NCI-H510A treated with DMSO at 0.1 percent for 48 hours (cell line): ENCODE measurements at regions not wholly inside any gene's neighbourhood (a gene's known extent, or its start where the extent isn't known, plus 50 kb on each side); places are given as distances from the start of the nearest gene placed in this dataset.

ENCODE experiments used
- DNase-seq: peaks from one replicate; lab custom pipeline; 2025; lab: John Stamatoyannopoulos, UW

DNA sequence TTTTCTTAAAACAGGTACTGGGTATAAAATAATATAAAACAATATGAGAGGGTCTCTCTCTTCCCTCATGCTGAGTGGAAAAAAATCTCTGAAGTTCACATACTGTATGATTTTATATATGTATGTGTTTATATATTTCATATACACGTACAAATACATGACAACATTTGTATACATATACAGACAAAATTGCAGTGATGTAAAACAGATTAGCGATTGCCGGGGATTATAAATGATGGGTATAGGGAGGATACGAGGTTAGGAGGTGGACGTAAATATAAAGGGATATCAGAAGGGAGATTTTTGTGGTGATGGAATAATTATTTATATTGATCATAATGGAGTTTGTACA is 194.8 kb upstream of the PRSS16 start:
- no peak for DNase-seq

DNA sequence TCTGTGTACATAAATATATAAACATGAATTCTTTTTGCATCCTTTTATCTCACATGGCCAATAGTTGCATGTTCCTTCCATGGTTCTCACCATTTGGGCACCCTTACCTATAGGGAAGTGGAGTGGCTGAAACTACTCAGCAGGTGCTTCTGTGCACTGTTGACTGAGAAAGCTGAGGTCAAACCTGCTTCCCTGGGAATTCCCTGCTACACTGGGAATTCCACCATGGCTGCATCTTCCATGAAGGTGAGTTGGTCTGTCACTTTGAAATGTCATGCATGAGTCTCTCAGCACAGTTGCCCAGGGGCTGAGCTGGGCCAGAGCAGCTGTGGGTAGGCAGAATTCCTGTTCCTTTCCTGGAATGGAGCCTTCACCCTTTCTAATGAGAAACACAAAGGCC is 193.8 kb upstream of the PRSS16 start:
- peak; percentile 27 for DNase-seq

DNA sequence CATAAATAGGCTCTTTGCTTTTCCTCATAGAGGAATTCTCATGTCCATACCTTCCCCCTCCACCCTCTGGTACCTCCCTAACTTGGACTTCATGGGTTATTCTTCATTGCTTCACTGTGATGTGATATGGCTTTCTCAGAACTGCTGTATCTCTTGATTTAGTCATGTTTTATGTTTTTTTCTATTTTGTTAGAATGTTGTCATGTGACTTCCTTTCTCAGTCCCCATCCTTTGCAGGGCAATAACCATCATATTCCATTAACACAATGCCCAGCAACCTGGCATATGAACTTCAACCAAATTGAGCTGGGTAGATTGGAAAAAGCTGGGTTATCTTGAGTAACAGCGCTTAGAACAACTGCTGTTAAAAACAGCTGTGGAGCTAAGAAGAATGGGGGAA is 190.9 kb upstream of the PRSS16 start:
- no peak for DNase-seq

DNA sequence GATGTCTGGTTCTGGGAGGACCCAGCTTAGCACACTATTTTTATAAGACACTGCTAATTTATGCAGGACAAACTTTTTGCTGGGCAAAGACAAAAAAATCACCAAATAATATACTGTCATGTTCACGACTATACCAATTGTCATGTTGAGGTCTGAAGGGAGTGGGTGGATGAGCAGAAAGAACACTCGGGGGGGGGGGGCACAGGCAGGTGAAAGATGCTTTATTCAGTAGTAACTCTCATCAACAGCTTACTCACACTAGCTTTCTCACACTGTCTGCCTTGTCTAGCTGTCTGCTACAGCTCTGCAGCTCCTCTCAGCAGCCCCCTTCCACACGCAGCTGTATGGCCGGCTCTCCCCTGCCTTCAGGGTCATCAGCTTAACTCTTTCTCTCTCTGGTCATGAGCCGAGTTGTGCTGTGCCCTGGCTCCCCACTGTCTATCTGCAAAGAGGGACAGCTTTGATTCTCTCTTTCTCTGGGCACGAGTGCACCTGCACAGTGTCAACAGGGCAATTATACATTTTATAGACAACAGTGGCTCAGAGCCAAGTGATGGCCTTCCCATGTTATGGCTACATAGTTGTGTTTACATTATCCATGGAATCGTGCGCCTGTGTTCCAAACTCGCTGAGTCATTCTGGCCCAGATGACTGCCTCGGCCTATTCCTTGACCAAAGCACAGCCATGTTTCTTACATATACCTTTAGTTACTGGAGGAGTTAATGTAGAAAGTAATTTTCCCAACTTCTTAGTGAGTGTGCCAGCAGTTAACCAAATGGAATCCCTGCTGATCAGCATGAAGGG is 187.7 kb upstream of the PRSS16 start:
- DNase-seq = peak; percentile 97

DNA sequence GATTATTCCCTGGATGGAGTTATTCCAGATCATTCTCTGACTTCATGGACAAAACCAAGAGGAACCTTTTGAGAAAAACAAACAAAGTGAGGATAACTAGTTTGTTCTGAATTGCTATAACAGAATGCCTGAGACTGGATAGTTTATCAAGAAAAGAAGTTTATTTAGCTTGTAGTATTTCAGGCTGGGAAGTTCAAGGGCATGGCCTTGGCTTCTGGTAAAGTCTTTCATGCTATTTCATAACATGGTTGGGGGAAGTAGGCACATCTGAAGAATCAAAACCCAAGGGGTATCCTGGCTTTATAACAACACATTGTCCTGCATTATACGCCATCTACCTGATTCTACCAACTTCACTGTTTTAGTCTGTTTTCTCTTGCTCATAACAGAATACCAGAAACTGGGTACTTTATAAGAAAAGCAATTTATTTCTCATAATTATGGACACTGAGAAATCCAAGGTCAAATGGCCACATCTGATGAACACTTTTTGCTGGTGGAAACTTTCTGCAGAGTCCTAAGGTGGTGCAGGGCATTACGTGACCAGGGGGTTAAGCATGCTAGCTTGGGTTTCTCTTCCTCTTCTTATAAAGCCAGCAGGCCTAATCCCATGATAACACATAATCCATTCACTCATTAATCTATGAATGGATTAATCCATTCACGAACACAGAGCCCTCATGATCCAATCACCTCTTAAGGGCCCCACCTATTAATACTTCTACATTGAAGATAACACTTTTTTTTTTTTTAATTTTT is 186.1 kb upstream of the PRSS16 start:
- DNase-seq = no peak

DNA sequence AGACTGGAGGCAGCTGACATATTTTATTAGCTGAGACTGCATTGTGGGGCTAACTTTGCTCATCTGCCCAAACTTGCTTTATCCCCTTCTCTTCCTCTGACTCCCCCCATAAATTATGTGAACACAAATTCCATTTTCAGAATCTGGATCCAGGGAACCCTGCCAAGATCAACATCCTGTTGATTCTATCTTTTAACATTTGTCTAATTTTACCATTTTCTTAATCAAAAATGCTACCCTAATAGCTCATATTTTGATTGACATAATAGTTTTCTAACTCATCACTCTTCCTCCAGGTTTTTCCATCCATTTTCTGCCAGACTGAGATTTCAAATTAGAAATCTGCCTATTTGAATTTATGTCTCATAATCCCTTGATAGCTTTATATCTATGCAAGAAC is 184.7 kb upstream of the PRSS16 start:
- DNase-seq = no peak

DNA sequence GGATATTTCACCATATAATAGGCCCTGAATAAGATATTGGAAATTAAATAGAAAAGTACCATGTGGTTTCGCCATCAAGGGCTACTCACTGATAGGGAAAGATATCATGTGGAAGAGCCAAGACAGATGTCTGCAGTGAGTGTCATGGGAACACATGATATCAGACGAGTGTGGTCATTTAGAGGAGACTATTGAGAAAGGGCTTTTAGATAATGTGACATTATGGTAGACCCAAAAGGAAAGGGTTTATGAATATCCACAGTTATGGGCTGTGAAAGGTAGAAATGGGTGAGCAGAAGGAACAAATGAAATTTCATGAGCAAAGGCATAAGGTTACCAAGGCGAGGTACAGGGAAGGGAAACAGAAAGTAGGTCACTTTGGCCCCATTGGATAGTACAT is 182.3 kb upstream of the PRSS16 start:
- no peak for DNase-seq

DNA sequence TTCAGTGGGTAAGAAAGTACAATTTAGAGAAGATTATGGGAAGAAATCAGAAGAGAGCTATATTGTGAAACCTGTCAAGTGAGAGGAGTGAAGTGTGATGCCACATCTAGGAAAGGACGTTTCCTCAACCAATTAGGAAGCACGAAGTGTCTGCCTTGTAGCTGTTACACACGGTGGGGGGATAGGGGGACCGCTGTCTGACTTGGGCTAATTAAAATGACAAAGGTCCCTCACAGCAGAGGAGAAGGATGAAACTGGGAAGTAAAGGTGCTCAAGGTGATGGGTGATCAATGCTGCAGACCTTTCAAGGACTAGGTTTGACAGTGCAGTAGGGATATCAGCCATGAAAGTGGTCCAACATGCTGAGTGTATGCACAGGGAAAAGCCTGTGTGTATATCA is 181.1 kb upstream of the PRSS16 start:
- DNase-seq = no peak

DNA sequence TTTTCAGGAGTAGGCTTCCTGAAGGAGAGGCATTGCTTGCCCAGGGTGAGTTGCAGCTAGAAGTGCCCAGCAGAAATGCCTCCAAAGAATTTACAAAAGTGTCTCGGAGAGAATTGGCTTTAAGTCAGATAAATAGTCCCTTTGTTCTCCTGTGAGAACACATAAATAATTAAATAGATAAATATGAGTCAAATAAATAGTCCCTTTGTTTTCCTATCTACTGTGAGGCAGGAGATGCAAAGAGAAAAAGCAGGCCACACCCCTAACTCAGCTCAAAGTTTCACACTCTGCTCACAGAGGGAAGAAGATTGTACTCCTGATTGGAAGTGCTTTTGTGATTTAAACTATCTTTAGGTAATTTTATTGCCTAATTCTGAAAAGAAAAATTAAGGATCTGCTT is 180.7 kb upstream of the PRSS16 start:
- no peak for DNase-seq

DNA sequence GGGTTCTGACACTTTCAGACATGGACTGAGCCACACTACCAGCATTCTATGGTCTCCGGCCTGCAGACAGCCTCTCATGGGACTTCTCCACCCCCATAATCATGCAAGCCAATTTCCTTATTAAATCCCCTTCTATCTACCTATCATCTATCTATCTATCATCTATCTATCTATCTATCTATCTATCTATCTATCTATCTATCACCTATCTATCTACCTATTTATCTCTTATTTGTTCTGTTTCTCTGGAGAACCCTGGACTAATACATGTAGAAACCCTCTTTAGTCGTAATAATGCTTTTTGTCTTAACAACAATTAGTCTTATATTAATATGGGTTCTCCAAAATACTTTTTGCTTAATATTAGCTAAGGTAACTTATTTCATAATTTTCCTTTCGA is 174.1 kb upstream of the PRSS16 start:
- no peak for DNase-seq

DNA sequence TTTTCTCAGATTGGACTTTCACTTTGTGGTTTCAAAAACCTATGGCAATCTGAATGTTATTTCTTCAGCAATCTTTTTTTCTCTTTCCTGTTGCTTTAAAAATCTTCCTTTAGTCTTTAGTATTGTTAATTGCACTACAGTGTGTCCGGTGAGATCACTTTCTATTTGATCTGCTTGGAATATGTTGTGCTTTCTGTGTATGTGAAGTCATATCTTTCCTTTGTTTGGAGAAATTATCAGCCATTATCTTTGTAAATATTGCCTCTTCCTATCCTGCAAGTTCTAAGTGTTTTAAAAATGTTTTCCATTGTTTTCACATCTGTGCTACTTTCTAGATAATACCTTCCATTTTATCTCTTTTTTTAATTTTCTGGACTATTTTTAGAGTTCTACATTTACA is 171.4 kb upstream of the PRSS16 start:
- no peak for DNase-seq

DNA sequence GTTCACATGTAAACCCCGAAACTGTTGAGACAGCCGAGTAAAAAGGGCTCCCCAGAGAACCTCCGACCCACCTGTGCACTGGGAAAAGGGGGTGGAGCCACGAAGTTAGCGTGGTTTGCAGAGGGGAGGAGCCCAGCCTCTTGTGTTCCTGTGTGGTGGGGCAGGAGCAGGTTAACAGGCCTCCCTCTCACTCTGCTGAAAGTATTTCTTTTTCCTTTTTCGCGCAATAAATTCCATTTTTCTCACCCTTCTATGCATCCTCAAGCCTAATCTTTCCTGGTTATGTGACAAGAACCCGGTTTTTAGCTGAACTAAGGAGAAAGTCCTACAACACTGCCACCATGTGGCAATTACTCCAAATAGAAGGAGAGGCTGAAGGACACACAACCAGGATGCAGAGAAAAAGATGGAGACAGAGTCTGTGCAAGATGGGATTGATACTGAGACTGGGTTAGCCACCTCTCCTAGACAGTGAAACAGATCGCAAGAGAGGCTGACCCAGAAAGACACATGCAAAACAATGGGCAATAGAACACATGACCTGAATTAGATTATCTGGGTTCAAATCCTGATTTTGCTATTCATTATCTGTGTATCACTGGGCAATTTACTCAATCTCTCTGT is 168.7 kb upstream of the PRSS16 start:
- peak; percentile 79 for DNase-seq

DNA sequence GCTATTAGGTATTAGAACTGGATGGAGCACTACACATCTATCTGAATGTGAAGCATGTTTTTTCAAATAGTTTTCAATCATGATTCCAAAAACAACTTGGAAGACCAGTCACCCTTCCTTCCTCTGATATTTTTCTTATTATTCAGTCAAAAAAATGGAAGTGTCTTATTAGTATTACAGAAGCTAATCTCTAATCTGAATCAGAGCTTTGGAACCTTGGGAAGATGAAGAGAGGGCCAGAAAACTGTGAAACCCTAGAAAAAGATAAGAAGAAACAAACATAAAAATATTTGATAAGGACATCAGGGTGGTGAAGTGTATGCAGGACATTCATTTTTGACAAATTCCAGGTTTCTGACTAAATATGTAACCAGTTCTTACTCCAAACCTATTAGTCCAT is 166.3 kb upstream of the PRSS16 start:
- no peak for DNase-seq

DNA sequence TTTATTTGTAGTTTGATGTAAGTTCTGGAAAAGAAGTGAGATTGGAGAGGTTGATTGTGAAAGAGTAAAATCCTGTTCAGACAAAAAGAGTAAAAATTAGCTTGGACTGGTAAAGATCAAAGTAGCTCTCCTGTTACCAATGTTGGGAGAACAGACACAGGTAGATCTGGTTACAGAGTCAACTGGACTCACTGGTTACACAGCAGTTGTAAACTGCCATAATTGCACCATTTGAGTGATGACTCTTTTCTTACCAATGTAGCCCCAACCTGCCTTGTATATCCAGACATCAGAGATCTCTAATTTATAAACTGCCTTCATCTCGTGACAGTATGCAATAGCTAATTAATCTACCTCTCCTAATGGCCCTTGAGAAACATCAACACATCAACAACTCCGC is 165.6 kb upstream of the PRSS16 start:
- DNase-seq = peak; percentile 67

DNA sequence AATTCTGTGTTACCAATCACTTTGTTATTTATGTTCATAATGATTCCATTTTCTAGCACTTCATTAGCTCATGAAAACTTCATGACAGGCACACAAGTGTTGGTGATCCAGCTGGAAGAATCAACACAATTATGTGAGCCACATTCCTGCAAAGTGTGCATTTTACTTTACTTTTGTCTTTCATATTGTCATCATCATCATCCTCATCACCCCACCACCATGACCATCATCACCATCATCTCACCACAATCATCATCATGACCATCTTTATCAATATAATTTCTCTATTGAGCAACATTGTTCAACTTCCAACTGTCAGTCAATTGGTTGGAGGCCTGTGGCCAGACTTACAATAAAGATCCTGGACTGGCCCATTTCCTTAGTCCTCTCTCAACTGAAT is 159.4 kb upstream of the PRSS16 start:
- DNase-seq = no peak

DNA sequence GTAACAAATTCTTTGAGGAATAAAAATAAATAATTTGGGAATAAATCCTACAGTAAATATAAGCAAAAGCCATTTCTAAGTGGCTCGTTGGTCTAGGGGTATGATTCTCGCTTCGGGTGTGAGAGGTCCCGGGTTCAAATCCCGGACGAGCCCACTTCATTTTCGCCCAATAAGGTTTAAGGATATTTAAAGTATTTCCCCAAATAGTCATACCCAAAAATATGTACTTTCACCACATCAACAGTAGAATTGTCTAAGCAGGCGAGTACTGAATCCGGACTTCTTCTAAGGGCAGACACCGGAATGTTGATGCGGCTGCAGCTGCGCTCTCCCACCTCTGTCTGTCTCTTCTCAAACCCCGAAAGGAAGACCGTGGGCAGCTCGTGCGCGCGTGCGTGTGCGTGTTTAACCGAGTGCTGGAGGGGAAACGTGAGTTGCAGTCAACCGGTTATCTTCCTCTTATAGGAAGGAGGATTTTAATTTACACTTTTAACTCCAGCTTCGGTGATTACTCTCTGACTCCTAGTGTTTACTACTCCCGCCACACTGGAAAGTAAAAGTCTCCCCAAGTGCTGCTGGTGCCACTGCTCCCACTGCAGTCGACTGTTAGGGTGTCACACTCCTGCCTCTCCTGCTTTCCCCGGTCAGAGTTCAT is 155.7 kb upstream of the PRSS16 start:
- no peak for DNase-seq

DNA sequence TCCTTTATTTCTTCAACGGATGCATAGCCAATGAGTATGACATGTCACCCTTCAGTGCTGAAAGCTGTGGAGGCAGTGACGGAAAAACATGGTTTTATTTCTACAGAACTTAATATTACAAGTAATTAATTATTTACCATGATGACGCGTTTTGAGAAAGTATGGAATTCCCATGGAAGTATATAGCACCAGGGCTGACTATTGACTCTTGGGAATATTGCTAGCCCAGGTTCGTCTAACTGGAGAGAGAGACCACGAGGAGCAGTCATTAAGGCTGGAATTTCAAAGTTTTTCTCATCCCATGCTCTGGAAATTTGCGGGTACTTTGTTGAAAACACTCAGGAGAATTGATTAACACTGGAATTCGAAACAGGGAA is 155.2 kb upstream of the PRSS16 start:
- no peak for DNase-seq

DNA sequence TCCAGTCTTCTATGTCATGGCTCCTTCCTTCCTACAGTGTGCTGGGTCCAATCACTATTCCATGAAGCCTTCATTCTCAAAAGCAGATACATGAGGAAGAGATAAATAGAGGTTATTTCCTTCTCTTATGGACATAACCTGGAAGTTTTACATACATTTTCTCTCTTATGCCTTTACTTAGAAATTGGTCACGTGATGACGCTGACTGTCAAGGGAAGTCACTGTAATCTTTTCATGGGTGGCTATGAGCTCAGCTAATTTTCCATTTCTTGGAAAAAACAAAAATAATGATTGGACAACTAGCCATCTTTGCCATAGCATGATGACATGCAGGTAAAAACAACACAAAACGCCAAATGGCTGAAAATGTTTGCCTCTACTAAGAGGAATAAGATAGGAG is 151.6 kb upstream of the PRSS16 start:
- DNase-seq = no peak

DNA sequence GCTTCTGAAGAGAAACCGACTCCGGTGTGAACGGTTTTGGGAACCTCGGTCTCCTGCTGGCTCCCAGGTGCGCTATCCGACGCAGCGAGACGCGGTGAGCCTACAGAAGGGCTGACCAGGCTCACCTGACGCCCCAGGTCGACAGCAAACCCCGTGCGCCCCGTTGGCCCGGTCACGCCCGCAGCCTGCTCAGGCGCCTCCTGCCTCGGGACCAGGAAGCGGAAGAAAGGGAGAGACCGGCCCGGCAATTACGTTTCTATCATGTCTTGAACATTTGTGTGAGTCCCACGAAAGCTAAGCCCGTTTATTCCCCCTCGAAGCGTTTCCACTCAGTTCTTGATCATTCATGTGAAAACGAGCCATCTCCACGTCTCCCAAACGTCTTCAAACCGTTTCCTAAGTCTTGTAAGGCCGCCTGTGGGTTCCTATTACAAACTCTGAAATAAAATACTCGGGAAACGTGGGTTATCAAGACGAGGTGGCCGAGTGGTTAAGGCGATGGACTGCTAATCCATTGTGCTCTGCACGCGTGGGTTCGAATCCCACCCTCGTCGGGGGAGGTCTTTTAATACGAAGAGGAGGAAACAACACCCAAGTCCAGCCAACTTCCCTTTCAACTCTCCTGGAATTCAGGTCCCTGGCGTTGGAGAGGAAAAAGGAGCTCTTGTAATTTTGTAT is 150.5 kb upstream of the PRSS16 start:
- DNase-seq = no peak

DNA sequence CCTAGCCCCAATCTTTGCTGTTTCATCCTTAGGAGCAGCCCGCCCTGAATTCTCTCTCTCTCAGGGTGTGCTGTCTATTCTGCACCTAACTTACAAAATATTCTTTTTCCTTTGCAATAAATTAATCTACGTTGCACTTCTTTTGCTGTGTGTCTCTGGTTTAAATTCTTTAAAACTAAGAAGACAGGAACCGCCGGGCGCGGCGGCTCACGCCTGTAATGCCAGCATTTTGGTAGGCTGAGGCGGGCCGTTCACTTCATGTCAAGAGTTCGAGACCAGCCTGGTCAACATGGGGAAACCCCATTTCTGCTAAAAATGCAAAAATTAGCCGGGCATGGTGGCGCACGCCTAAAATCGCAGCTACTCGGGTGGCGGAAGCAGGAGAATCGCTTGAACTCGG is 148.5 kb upstream of the PRSS16 start:
- no peak for DNase-seq

DNA sequence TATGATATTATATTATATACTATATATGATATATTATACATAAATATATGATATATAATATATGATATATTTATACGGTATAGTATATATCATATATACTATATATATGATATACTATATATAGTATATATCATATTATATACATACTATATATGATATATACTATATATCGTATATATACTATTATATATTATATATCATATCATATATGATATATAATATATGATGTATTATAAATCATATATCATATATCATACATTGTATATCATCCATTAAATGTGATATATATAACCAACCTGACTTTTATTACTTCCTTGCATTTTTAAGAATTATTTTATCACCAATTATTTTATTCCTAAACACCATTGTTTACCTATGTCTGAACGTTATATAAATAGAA is 146.6 kb upstream of the PRSS16 start:
- DNase-seq = no peak

DNA sequence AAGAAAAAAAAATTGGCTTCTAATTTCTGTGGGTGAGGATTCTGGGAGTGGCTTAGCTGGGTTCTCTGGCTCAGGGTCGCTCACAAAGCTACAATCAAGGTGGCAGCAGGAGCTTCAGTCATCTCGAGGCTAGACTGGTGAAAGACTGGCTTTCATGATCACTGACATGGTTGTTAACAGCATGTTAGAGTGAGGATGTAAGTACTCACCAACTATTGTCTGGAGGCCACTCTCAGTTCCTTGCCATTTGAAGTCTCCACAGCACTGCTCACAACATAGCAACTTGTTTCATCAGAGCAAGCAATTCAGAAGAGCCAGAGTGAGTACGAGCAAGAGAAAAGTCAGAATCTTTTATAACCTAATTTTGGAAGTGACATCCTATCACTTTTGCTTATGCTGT is 145.7 kb upstream of the PRSS16 start:
- DNase-seq = no peak
